Stomach (tissue), 8 donors: ENCODE measurements at regions not wholly inside any gene's neighbourhood (a gene's known extent, or its start where the extent isn't known, plus 50 kb on each side); places are given as distances from the start of the nearest gene placed in this dataset.
"Not testable (repeated sequence)": the region's sequence is repeated elsewhere in the genome, so short reads cannot be mapped to it uniquely, and the experiment has no call there.

Experiments
- DNase-seq, 2 donors: peaks; one replicate each; pipeline versions ENCODE4 v3.0.0 to v3.0.0-alpha.2; 2013 to 2019
- H3K27ac ChIP-seq, 5 donors: fragments of 200-600 bp in 4 of 5; sonication (generic) in 4 of 5; one replicate each; pipeline ENCODE4 v1.5.1; 2013 to 2019; ENCODE audit warnings: mild to moderate bottlenecking in 1 of 5, moderate library complexity in 1 of 5
- H3K27me3 ChIP-seq, 3 donors: fragments of 200-600 bp; sonication (generic); one replicate each; pipeline ENCODE4 v1.5.1; 2017 to 2019; ENCODE audit warnings: mixed run types in 1 of 3
- H3K36me3 ChIP-seq, 4 donors: fragments of 200-600 bp; sonication (generic); 1 replicate in 3 of 4; 2 replicates in 1 of 4; pipeline ENCODE4 v1.5.1; 2016 to 2019
- H3K4me1 ChIP-seq, 4 donors: fragments of 200-600 bp; sonication (generic); one replicate each; pipeline ENCODE4 v1.5.1; 2016 to 2019
- H3K4me3 ChIP-seq, 4 donors: fragments of 200-600 bp; sonication (generic) in 3 of 4; one replicate each; pipeline ENCODE4 v1.5.1; 2016 to 2019; ENCODE audit warnings: mild to moderate bottlenecking in 1 of 4
- H3K9me3 ChIP-seq, 4 donors: fragments of 200-600 bp; sonication (generic); one replicate each; pipeline ENCODE4 v1.5.1; 2016 to 2019
- EP300 ChIP-seq: sonication (generic); formaldehyde crosslinking; IDR thresholded peaks from one replicate; pipeline ENCODE4 v1.6.1; 2017; ENCODE audit warnings: antibody characterized with exemption
- POLR2A ChIP-seq, 4 donors: fragments of 450-650 bp; IDR thresholded peaks; one replicate each; pipeline ENCODE4 v1.6.1; 2016; ENCODE audit warnings: antibody characterized with exemption in 4 of 4, control low read depth in 2 of 4, mild to moderate bottlenecking in 1 of 4, moderate library complexity in 1 of 4
- POLR2AphosphoS5 ChIP-seq, 3 donors: sonication (generic); formaldehyde crosslinking; IDR thresholded peaks; one replicate each; pipeline ENCODE4 v1.6.1; 2016; ENCODE audit warnings: antibody characterized with exemption in 3 of 3
- WGBS, 5 donors: extraction: QIAGEN DNeasy Blood & Tissue Kit in 3 of 5; methylation state at CpG; one replicate each; pipeline versions ENCODE4 v1.1.5 to v1.1.7; 2013 to 2018; 5-methylcytosine and 5-hydroxymethylcytosine counted together
- intact Hi-C: fragments of 100-400 bp; cut with DNase I; formaldehyde crosslinking; loops from one replicate; pipeline ENCODE4 v1.15.1; 2023; ENCODE audit warnings: low total_unique reads
- TF ChIP-seq, protein P1 (sequence below), 7 experiments: fragments of 450-650 bp in 4 of 7; fragments of 200-600 bp in 3 of 7; sonication (generic) in 3 of 7; IDR thresholded peaks; one replicate each; pipeline ENCODE4 v1.5.1; 2016 to 2019; ENCODE audit warnings: antibody characterized with exemption in 7 of 7, control low read depth in 2 of 7, mild to moderate bottlenecking in 1 of 7
- donor health status: healthy with polysubstance abuse.
- donor health status: Bipolar disorder and iron deficiency.
- donor health status: healthy.

DNA sequence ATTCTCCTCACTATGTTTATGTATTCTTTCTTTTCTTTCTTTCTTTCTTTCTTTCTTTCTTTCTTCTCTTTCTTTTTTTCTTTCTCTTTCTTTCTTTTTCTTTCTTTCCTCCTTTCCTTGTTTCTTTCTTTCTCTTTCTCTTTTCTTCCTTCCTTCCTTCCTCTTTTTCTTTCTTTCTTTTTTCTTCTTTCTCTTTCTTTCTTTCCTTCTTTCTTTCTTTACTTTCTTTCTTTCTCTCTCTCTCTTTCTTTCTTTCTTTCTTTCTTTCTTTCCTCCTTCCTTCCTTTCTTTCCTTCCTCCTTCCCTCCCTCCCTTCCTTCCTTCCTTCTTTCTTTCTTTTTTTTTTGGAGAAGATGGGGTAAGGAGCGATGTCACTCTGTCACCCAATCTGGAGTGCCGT, 1405.5 kb downstream of the SLITRK5 start:
- no peaks in the 10 kb centered on the region for H3K9me3 ChIP-seq
- H3K4me3 ChIP-seq = no peak overlapping the region
- H3K27ac ChIP-seq = no peak overlapping the region
- no peaks in the 10 kb centered on the region for H3K4me1 ChIP-seq
- no peaks in the 10 kb centered on the region for H3K36me3 ChIP-seq
- DNase-seq = no peak
- intact Hi-C loops = no loop called here
- 89 to 97% (median 91%) methylated on average over 2 of the region's 2 CpGs for WGBS, 5 donors
- H3K27me3 ChIP-seq = no peaks in the 10 kb centered on the region
- TF ChIP-seq EP300 = no peak
- no peak for TF ChIP-seq POLR2A (IDR thresholded peaks at IDR 0.05)
- TF ChIP-seq, protein P1, sequence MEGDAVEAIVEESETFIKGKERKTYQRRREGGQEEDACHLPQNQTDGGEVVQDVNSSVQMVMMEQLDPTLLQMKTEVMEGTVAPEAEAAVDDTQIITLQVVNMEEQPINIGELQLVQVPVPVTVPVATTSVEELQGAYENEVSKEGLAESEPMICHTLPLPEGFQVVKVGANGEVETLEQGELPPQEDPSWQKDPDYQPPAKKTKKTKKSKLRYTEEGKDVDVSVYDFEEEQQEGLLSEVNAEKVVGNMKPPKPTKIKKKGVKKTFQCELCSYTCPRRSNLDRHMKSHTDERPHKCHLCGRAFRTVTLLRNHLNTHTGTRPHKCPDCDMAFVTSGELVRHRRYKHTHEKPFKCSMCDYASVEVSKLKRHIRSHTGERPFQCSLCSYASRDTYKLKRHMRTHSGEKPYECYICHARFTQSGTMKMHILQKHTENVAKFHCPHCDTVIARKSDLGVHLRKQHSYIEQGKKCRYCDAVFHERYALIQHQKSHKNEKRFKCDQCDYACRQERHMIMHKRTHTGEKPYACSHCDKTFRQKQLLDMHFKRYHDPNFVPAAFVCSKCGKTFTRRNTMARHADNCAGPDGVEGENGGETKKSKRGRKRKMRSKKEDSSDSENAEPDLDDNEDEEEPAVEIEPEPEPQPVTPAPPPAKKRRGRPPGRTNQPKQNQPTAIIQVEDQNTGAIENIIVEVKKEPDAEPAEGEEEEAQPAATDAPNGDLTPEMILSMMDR (IDR thresholded peaks at IDR 0.05) = no peak
- TF ChIP-seq POLR2AphosphoS5 (IDR thresholded peaks at IDR 0.05) = no peak

DNA sequence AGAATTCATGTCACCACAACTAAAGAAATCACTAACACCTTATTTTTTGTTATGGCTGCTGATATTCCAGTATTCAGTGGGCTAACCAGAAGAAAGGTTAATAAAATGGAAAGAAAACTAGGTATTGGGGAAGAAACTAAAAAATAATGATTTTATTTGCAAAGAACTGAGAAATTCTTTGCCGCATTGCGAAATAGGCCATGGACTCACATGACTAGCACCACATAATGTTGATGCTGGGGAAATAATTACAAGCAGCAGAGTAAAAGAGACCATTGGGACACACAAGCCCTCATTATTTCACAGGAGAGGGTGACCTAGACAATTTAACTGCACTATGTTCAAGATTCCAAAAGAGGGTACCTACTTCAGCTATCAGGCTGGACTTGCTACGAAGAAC, 1411.5 kb downstream of the SLITRK5 start:
- intact Hi-C loops = no loop called here
- Histone ChIP-seq H3K9me3 (no peaks in the 10 kb centered on the region), H3K4me3 (no peak overlapping the region), H3K4me1 (no peaks in the 10 kb centered on the region), H3K27ac (no peak overlapping the region), H3K36me3 (no peaks in the 10 kb centered on the region), H3K27me3 (no peaks in the 10 kb centered on the region)
- TF ChIP-seq EP300 (no peak), POLR2A (IDR thresholded peaks at IDR 0.05) (no peak)
- 89 to 98% (median 93%) methylated on average over 3 of the region's 3 CpGs for WGBS, 5 donors
- DNase-seq = no peak

DNA sequence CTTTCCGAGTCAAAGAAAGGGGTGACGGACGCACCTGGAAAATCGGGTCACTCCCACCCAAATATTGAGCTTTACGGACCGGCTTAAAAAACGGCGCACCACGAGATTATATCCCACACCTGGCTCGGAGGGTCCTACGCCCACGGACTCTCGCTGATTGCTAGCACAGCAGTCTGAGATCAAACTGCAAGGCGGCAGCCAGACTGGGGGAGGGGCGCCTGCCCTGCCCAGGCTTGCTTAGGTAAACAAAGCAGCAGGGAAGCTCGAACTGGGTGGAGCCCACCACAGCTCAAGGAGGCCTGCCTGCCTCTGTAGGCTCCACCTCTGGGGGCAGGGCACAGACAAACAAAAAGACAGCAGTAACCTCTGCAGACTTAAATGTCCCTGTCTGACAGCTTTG, 1416.9 kb downstream of the SLITRK5 start:
- H3K27ac ChIP-seq, DNase-seq, intact Hi-C loops, H3K36me3 ChIP-seq, H3K4me1 ChIP-seq, H3K9me3 ChIP-seq, H3K4me3 ChIP-seq, H3K27me3 ChIP-seq: not testable (repeated sequence)
- 73 to 93% (median 84%) methylated on average over 13 to 16 of the region's 16 CpGs for WGBS, 5 donors

DNA sequence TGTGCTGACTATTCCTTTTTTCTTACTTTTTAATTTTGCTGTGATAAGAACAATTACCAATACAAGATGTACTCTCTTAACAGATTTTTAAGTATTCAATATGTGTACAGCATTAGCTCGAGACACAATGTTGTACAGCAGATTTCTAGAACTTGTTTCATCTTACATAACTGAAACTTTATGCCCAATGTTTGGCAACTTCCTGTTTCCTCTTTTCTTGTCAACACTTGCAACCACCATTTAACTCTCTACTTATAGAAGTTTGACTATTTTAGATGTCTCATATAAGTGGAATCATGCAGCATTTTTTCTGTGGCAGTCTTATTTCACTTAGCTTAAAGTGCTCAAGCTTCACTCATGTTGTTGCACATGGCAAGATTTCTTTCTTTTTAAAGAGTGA, 1426.8 kb downstream of the SLITRK5 start:
- H3K9me3 ChIP-seq = no peaks in the 10 kb centered on the region
- no peak overlapping the region for H3K4me3 ChIP-seq
- TF ChIP-seq POLR2A (IDR thresholded peaks at IDR 0.05) = no peak
- TF ChIP-seq, protein P1 (IDR thresholded peaks at IDR 0.05) = no peak
- no peaks in the 10 kb centered on the region for H3K36me3 ChIP-seq
- H3K4me1 ChIP-seq = no peaks in the 10 kb centered on the region
- H3K27ac ChIP-seq = no peak overlapping the region
- 85 to 88% (median 86%) methylated on average over 1 of the region's 1 CpG for WGBS, 5 donors
- intact Hi-C loops = no loop called here
- DNase-seq = no peak
- H3K27me3 ChIP-seq = no peaks in the 10 kb centered on the region

DNA sequence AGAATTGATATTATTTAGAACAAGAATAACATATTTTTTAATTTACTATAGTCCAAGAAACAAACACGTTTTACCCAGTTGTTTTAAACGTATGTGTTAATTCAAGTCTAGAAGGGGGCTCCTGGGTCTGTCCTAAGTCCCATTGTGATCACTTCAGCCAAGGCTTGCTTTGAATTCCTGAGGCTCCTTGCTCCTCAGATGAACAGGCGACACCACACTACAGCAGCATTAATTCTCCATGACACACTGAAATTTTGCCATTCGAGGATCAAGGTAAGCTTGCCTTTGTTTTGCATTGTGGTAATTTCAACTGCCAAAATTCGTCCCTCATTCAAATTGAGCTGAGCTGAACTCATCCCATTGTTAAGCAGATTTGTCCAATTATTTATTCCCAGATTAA, 1442.6 kb downstream of the SLITRK5 start:
- no peaks in the 10 kb centered on the region for H3K36me3 ChIP-seq
- intact Hi-C loops = no loop called here

More for the DNA sequence above, 1442.6 kb downstream of the SLITRK5 start:
- H3K27me3 ChIP-seq = no peaks in the 10 kb centered on the region
- DNase-seq = no peak
- H3K4me1 ChIP-seq = no peaks in the 10 kb centered on the region
- no peaks in the 10 kb centered on the region for H3K9me3 ChIP-seq
- 54 to 67% (median 59%) methylated on average over 5 of the region's 5 CpGs for WGBS, 5 donors
- no peak overlapping the region for H3K4me3 ChIP-seq
- no peak overlapping the region for H3K27ac ChIP-seq
- TF ChIP-seq EP300 = no peak
- TF ChIP-seq POLR2A (IDR thresholded peaks at IDR 0.05) = no peak
- TF ChIP-seq, protein P1 (IDR thresholded peaks at IDR 0.05) = no peak
- no peak for TF ChIP-seq POLR2AphosphoS5 (IDR thresholded peaks at IDR 0.05)
